NB4 (cell line): ENCODE measurements at regions not wholly inside any gene's neighbourhood (a gene's known extent, or its start where the extent isn't known, plus 50 kb on each side); places are given as distances from the start of the nearest gene placed in this dataset.

Source experiments
- POLR2A ChIP-seq: IDR thresholded peaks from 2 replicates; pipeline ENCODE4 v1.6.1; 2011; ENCODE audit warnings: mild to moderate bottlenecking; ENCODE audit not compliant: insufficient read length; ENCODE audit errors: extremely low read depth
- TF ChIP-seq, protein P1 (sequence below): IDR thresholded peaks from one replicate; pipeline ENCODE4 v1.5.1; 2012; ENCODE audit warnings: low read depth, low read length

DNA sequence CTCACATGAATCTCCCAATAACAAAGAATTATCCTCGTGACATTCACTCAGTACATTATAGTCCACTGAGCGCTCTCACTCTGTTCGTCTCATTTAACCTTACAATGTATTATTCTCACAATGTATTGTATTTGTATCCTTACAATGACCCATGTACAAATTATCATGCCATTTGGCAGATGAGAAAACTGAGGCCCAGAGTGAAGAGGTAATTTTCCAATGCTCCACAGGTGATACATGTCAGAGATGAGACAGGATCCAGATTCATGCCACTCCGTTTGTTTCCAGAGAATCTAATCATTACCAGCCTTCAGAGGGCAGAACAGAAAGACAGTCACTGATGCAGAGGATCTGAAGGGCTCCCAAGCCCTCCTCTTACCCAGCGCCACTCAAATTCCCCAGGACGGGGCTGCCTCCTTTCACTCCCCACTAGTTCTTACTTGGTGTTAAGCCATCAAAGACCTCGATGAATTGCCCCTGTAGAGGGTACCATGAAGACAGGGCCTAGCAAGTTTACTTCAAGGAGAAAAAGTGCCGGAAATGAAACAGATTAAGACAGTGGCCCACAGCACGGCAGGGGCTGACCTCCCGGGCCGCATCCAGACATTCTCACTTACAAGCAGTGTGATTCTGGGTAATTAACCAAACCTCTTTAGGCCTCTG, 98.4 kb upstream of the MBOAT2 start:
- TF ChIP-seq, protein P1, sequence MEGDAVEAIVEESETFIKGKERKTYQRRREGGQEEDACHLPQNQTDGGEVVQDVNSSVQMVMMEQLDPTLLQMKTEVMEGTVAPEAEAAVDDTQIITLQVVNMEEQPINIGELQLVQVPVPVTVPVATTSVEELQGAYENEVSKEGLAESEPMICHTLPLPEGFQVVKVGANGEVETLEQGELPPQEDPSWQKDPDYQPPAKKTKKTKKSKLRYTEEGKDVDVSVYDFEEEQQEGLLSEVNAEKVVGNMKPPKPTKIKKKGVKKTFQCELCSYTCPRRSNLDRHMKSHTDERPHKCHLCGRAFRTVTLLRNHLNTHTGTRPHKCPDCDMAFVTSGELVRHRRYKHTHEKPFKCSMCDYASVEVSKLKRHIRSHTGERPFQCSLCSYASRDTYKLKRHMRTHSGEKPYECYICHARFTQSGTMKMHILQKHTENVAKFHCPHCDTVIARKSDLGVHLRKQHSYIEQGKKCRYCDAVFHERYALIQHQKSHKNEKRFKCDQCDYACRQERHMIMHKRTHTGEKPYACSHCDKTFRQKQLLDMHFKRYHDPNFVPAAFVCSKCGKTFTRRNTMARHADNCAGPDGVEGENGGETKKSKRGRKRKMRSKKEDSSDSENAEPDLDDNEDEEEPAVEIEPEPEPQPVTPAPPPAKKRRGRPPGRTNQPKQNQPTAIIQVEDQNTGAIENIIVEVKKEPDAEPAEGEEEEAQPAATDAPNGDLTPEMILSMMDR, result no peak
- no peak for TF ChIP-seq POLR2A
